Ammon's horn (tissue), 1 donor: ENCODE measurements at regions not wholly inside any gene's neighbourhood (a gene's known extent, or its start where the extent isn't known, plus 50 kb on each side); places are given as distances from the start of the nearest gene placed in this dataset.
"Not testable (repeated sequence)": the region's sequence is repeated elsewhere in the genome, so short reads cannot be mapped to it uniquely, and the experiment has no call there.

Experiments
- DNase-seq: peaks from one replicate; pipeline ENCODE4 v3.0.0-alpha.2; 2016; ENCODE audit warnings: low spot score

GRCh38 chr21:28126521-28127174 lies 866.0 kb downstream of the LTN1 start:
- no peak for DNase-seq

- DNase-seq: no peak
Observed at GRCh38 chr21:28124541-28124940, 868.1 kb downstream of the LTN1 start.

- DNase-seq: no peak
Observed at GRCh38 chr21:28118570-28118969, 874.1 kb downstream of the LTN1 start.

GRCh38 chr21:28114986-28115385 lies 877.7 kb downstream of the LTN1 start:
- DNase-seq: not testable (repeated sequence)

- DNase-seq: no peak
Observed at GRCh38 chr21:28113718-28114117, 879.0 kb downstream of the LTN1 start.

GRCh38 chr21:28112511-28112910 lies 880.2 kb downstream of the LTN1 start:
- no peak for DNase-seq

- peak; percentile 20 for DNase-seq
Observed at GRCh38 chr21:28111151-28111619, 881.5 kb downstream of the LTN1 start.

GRCh38 chr21:28110716-28111115 lies 882.0 kb downstream of the LTN1 start:
- DNase-seq: no peak

- no peak for DNase-seq
Observed at GRCh38 chr21:28110074-28110473, 882.6 kb downstream of the LTN1 start.

- DNase-seq: no peak
Observed at GRCh38 chr21:28106370-28106890, 886.2 kb downstream of the LTN1 start.

- DNase-seq: no peak
Observed at GRCh38 chr21:28104346-28104745, 888.3 kb downstream of the LTN1 start.

GRCh38 chr21:28100366-28100765 lies 892.3 kb downstream of the LTN1 start:
- no peak for DNase-seq

- DNase-seq: no peak
Observed at GRCh38 chr21:28099001-28099705, 893.5 kb downstream of the LTN1 start.

- no peak for DNase-seq
Observed at GRCh38 chr21:28091466-28091865, 901.2 kb downstream of the LTN1 start.

GRCh38 chr21:28090546-28090945 lies 902.1 kb downstream of the LTN1 start:
- no peak for DNase-seq

- no peak for DNase-seq
Observed at GRCh38 chr21:28089599-28090441, 902.9 kb downstream of the LTN1 start.

- DNase-seq: no peak
Observed at GRCh38 chr21:28086861-28087581, 905.7 kb downstream of the LTN1 start.

- no peak for DNase-seq
Observed at GRCh38 chr21:28084951-28085350, 907.7 kb downstream of the LTN1 start.

GRCh38 chr21:28083350-28083749 lies 909.3 kb downstream of the LTN1 start:
- no peak for DNase-seq

GRCh38 chr21:28078126-28078525 lies 914.6 kb downstream of the LTN1 start:
- DNase-seq: no peak

GRCh38 chr21:28074676-28075075 lies 918.0 kb downstream of the LTN1 start:
- DNase-seq: no peak

- DNase-seq: no peak
Observed at GRCh38 chr21:28072601-28073000, 920.1 kb downstream of the LTN1 start.
